NCI-H1930 (cell line): ENCODE measurements at regions not wholly inside any gene's neighbourhood (a gene's known extent, or its start where the extent isn't known, plus 50 kb on each side); places are given as distances from the start of the nearest gene placed in this dataset.

Experiments
- DNase-seq, 2 experiments: peaks; one replicate each; lab custom pipeline; 2025; lab: John Stamatoyannopoulos, UW

DNA sequence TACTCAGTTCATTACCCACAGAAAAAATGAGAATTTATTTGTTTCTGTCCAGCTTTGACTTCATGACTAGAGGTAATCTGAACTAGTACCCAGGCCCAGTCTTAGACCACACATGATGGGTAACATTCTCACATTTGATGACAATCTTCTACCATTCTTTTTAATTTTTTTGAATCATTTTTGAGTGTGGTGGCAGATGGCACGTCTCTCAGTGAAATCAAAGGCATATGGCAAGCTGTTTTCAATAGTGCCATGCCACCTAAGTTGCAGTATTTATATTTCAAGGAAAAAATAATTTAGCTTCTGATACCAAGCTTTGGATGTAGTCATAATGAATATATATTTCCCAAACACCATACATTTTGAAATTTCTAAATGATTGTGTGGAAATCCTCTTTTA is 88.8 kb upstream of the HS3ST5 start:
- no peak for DNase-seq

DNA sequence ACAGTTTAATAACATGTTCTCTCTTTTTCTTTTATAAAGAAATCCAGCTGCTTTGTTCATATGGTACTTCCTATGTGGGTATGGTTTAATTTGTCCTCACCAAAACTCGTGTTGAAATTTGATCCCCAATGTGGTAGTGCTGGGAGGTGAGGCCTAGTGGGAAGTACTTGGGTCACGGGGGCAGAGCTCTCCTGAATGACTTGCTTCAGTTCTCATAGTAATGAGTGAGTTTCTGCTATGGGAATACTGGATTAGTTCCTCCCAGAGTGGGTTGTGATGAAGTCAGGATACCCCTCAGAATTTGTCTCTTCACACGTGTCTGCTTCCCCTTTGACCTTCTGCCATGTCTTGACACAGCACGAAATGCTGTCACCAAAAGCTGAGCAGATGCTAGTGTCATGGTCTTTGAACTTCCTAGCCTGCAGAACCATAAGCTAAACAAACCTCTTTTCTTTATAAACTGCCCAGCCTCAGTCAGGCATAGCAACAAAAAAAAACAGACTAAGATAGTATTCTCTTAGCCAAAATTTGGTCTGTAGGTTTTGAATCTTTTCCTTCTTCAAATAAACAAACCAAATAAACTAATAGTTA is 87.8 kb upstream of the HS3ST5 start:
- DNase-seq, result no peak

DNA sequence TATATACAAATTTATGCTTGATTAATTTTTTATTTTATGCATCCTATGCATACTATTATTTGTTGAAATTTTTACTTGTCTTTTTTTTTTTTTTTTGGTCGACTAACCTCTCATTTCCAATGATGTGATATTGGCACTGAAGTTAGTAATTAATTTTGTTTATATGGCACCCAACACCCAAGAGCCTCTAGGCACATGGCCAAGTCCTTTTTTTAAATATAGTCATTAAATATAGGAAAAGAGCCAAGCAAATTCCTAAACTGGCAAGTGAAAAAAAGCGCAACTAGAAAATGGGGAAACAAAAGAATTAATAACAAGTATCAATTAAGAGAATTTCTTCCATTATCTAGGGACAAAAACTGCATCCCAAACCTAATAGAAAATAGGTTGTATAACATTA is 85.5 kb upstream of the HS3ST5 start:
- no peak for DNase-seq

DNA sequence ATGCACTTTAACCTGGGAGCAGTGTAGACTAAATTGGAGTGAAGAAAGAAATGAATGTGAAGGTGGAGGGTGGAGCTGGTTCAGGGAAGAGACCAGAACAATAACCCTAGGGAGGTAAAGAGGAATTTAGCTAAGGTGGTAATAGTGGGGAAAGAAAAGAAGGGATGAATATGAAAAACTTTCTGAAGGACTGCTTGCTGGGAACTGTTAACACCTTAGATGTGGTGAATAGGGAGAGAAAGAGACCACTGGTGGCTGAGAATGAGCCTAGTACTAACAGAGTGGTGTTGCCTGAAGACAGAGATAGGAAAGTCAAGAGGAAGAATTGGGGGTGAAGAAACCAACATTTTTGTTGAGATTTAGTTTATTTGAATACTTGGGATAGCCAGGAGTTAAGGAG is 78.4 kb upstream of the HS3ST5 start:
- DNase-seq, result no peak

DNA sequence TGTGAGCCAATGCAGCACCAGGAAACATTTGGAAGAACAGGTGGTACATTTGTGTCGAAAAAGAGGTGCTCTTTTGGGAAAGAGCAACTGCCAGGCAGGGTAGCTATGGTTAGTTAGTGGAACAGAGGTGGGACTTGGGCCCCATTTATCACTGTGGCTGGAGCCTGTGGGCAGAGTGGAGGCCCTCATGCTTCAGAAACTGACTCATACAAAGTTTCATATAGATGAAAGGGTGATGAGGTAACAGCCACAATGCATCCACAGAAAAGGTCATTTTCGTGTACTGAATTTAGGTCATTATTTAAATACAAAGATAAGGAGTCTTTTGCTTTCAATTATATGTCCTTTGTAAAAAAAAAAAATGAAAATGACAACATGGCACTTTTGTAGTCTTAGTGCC is 76.4 kb upstream of the HS3ST5 start:
- DNase-seq, result no peak

DNA sequence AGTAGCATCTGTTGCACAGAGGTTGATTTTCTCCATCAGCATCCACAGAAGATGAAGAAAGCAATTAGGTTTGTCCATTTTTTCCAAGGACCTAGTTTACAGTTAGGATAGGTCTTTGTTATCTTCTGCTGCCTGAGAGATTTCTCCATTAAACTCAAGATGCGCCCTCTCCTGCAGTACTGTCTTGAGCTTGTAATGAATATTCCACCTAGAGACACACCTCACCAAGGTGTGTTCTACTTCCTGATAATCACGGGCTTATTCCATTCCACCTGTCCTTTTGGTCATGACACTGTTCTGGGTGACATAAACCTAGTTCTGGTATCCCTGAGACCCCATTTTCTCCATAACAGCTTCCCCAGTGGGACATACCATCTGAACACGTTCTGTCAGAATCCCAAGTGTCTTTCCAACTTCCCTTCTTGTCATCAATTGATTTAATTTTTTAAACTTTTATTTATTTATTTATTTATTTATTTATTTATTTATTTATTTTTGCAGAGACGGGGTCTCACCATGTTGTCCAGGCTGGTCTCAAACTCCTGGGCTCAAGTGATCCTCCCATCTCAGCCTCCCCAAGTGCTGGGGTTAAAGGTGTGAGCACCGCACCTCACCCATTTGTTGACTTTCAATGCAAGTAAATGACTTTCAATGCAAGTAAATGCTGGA is 75.6 kb upstream of the HS3ST5 start:
- no peak for DNase-seq

DNA sequence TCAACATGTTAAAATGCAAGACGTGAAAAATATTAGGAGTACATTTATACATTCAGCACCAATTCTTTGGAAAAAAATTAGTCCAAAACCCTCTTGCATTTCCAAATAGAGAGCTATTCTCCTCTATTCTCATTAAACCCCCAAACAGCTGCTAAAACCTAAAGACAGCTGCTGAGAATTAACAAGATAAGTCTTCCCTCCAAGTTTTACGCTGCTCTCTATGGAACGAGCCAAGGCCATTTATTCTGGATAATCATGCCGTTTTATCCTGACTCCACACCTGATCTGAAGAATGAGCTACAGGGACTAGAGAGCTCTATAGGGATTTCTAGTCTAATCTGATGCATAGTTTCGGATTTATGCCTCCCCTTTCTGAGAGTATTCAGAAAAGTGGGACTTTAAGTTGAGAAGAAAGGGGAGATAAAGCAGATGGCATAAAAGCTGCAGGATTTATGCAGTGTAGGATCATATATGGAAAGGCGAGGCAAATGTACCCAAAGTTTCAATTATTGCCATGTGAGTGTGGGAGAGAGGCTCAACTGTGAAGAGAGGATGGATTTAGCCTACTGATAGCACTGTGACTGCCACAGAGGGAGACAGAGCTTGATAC is 64.7 kb upstream of the HS3ST5 start:
- DNase-seq, result no peak

DNA sequence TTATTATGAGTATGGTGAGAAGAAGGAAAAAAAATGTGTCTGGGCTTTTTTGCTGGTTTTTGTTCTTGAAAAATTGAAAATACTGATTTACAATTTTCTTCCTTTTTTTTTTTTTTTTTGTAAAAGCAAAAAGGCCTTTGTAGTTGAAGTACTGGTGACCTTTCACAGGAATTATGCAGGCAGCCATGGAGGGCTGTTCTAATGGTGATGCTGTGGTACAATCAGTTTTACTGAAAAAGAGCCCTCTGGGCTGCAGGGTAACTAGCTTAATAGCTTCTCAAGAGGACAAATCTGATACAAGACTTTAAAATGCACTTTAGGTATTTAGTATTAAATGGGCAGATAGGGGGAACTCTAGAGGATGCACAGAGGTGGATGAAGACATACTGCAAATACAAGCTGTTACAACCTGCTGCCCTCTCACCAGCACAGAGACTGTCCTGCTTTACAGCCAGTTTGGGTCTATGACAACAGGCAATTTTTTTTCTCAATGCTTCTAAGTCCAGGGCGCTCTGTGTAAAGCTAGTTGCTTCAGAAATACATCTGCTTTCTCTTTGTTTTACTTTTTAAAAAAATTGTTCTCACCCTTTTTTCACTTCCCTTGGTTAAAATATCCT is 61.6 kb upstream of the HS3ST5 start:
- no peak for DNase-seq

DNA sequence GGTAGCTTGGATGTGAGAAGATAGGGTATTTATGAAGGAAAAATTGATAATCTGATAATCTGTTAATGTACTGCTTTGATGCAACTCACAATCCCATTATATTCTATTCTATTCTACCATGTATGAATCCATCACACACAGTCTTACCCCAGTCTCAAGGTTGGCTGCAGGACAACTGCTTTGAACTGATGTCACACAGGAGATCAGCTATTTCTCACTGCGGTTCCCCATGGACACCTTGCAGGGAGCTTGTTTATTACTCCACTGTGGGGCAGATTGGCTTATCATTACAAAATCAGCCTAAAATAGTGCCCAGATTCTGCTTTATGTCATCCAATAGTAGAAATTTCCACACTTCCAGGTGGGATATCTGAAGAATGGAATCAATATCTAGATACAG is 61.0 kb upstream of the HS3ST5 start:
- DNase-seq, result no peak

DNA sequence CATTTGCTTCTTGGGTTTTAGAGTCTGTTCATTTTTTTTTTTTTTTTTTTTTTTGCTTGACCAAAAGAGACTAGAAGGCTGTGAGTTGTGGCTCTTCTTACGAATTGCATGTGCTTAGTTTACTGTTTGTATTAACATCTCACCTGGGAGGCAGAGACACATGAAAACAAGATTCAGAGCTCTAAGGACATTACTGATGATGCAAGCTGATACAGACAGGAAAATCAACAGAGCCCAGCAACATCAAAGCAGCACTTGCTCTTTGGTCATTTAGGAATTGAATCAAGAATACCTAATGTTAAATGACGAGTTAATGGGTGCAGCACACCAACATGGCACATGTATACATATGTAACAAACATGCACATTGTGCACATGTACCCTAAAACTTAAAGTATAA is 55.7 kb upstream of the HS3ST5 start:
- no peak for DNase-seq
